ENCODE measurements at regions not wholly inside any gene's neighbourhood (a gene's known extent, or its start where the extent isn't known, plus 50 kb on each side); places are given as distances from the start of the nearest gene placed in this dataset.

- H3K27ac ChIP-seq: no peak overlapping the region
- TF ChIP-seq CTCF (IDR thresholded peaks at IDR 0.05) (no peak), ZFX (IDR thresholded peaks at IDR 0.05; ENCODE audit: borderline replicate concordance) (no peak)
These were observed 272.4 kb upstream of the MYO3A start for GRCh38 chr10:25661632-25662031.

- no peak overlapping the region for H3K27ac ChIP-seq
- TF ChIP-seq CTCF (IDR thresholded peaks at IDR 0.05): no peak
- no peak for TF ChIP-seq ZFX (IDR thresholded peaks at IDR 0.05; ENCODE audit: borderline replicate concordance)
These were observed 267.8 kb upstream of the MYO3A start for GRCh38 chr10:25666276-25666675.

- no peak overlapping the region for H3K27ac ChIP-seq
- TF ChIP-seq ZFX (IDR thresholded peaks at IDR 0.05; ENCODE audit: borderline replicate concordance) (no peak), CTCF (IDR thresholded peaks at IDR 0.05) (no peak)
These were observed 258.8 kb upstream of the MYO3A start for GRCh38 chr10:25675204-25675603.

GRCh38 chr10:25675615-25676014 is 258.4 kb upstream of the MYO3A start:
- no peak for TF ChIP-seq ZFX (IDR thresholded peaks at IDR 0.05; ENCODE audit: borderline replicate concordance)
- TF ChIP-seq CTCF (IDR thresholded peaks at IDR 0.05): no peak
- H3K27ac ChIP-seq: no peak overlapping the region

- TF ChIP-seq CTCF (IDR thresholded peaks at IDR 0.05) (no peak), ZFX (IDR thresholded peaks at IDR 0.05; ENCODE audit: borderline replicate concordance) (no peak)
- no peak overlapping the region for H3K27ac ChIP-seq
These were observed 255.8 kb upstream of the MYO3A start for GRCh38 chr10:25678220-25678619.

GRCh38 chr10:25678666-25679065 is 255.4 kb upstream of the MYO3A start:
- TF ChIP-seq ZFX (IDR thresholded peaks at IDR 0.05; ENCODE audit: borderline replicate concordance) (no peak), CTCF (IDR thresholded peaks at IDR 0.05) (no peak)
- H3K27ac ChIP-seq: no peak overlapping the region

GRCh38 chr10:25682203-25682851 is 251.7 kb upstream of the MYO3A start:
- no peak overlapping the region for H3K27ac ChIP-seq
- TF ChIP-seq ZFX (IDR thresholded peaks at IDR 0.05; ENCODE audit: borderline replicate concordance) (no peak), CTCF (IDR thresholded peaks at IDR 0.05) (peak; percentile 26)

Data from 22Rv1 (cell line).